GM12878 (cell line): ENCODE measurements at regions not wholly inside any gene's neighbourhood (a gene's known extent, or its start where the extent isn't known, plus 50 kb on each side); places are given as distances from the start of the nearest gene placed in this dataset.

Experiments
- ATAC-seq: fragments of 200-7000 bp; cut with Tn5 transposase; 3 replicates; pipeline ENCODE4 v1.9.1; 2020; ENCODE audit warnings: mild to moderate bottlenecking, moderate library complexity
- BruUV-seq: library from RNA; stranded (reverse); fragments of 400-500 nt; replicated peaks from 2 replicates; lab custom pipeline; 2021; lab: Mats Ljungman, UMichigan
- CTCF ChIA-PET: fragments of 300-600 bp; sonication (Branson Sonifier 250); formaldehyde crosslinking; extraction: SDS; loops from one replicate; lab custom pipeline; 2021; ENCODE audit warnings: inconsistent platforms; lab: Yijun Ruan, JAX
- POLR2A ChIA-PET: fragments of 350-600 bp; formaldehyde crosslinking; extraction: SDS; loops from one replicate; lab custom pipeline; 2021; ENCODE audit warnings: inconsistent platforms; lab: Charles Lee
- RAD21 ChIA-PET: fragments of 300-600 bp; sonication (Branson Sonifier 250); formaldehyde crosslinking; loops from one replicate; lab custom pipeline; 2023; ENCODE audit warnings: antibody characterized with exemption; ENCODE audit not compliant: unreplicated experiment; lab: Charles Lee
- SMC1A ChIA-PET: fragments of 300-600 bp; sonication (Branson Sonifier 250); formaldehyde crosslinking; loops from one replicate; lab custom pipeline; 2023; ENCODE audit not compliant: unreplicated experiment, uncharacterized antibody; lab: Charles Lee
- DNase-seq: peaks from one replicate; pipeline ENCODE4 v3.0.0-alpha.2; 2011; ENCODE audit warnings: low read depth, low spot score
- FAIRE-seq: peaks from 3 replicates; lab custom pipeline; 2011; peaks lifted over from hg19 to GRCh38; lab: Jason Lieb, UNC
- H2AFZ ChIP-seq: 2 replicates; pipeline ENCODE4 v1.6.0; 2011; ENCODE audit warnings: low read depth, low read length, control low read depth; ENCODE audit not compliant: control insufficient read depth
- H3K27ac ChIP-seq: 2 replicates; pipeline ENCODE4 v1.5.1; 2011; ENCODE audit warnings: control low read depth; ENCODE audit not compliant: control insufficient read depth, insufficient read depth
- H3K27me3 ChIP-seq, 2 experiments: replicated peaks in 1 of 2; 2 replicates each; pipeline versions ENCODE4 v1.6.0 to v1.6.1; 2011; ENCODE audit warnings: low read length in 1 of 2; ENCODE audit not compliant: control insufficient read depth in 2 of 2, insufficient read depth in 2 of 2
- H3K36me3 ChIP-seq, 2 experiments: 2 replicates each; pipeline ENCODE4 v1.5.1; 2011; ENCODE audit warnings: low read length in 1 of 2; ENCODE audit not compliant: control insufficient read depth in 2 of 2, insufficient read depth in 2 of 2
- H3K4me1 ChIP-seq: 2 replicates; pipeline ENCODE4 v1.6.1; 2011; ENCODE audit warnings: mild to moderate bottlenecking, low read length, moderate library complexity, mixed read lengths; ENCODE audit not compliant: control insufficient read depth, insufficient read depth
- H3K4me2 ChIP-seq: 2 replicates; pipeline ENCODE4 v1.6.0; 2011; ENCODE audit warnings: control low read depth; ENCODE audit not compliant: control insufficient read depth, insufficient read depth
- H3K4me3 ChIP-seq: fragments of 200-600 bp; sonication (generic); 2 replicates; pipeline ENCODE4 v1.5.1; 2016
- H3K79me2 ChIP-seq: 2 replicates; pipeline ENCODE4 v1.6.0; 2011; ENCODE audit warnings: low read length; ENCODE audit not compliant: control insufficient read depth, insufficient read depth
- H3K9ac ChIP-seq: 2 replicates; pipeline ENCODE4 v1.8.0; 2011; ENCODE audit warnings: low read length, control low read depth, mixed read lengths; ENCODE audit not compliant: control insufficient read depth, insufficient read depth
- H3K9me3 ChIP-seq: replicated peaks from 3 replicates; pipeline ENCODE4 v1.5.1; 2011; ENCODE audit warnings: mild to moderate bottlenecking, low read length; ENCODE audit not compliant: control insufficient read depth, insufficient read depth
- H4K20me1 ChIP-seq: 2 replicates; pipeline ENCODE4 v1.6.0; 2011; ENCODE audit not compliant: control insufficient read depth, insufficient read depth
- ATF2 ChIP-seq: IDR thresholded peaks from 2 replicates; pipeline ENCODE4 v1.6.1; 2012; ENCODE audit warnings: low read length, inconsistent platforms
- BACH1 ChIP-seq: fragments of 450-650 bp; IDR thresholded peaks from 2 replicates; pipeline ENCODE4 v1.6.1; 2017; ENCODE audit warnings: mild to moderate bottlenecking, borderline replicate concordance
- FOXK2 ChIP-seq: fragments of 450-650 bp; IDR thresholded peaks from 2 replicates; pipeline ENCODE4 v1.6.1; 2017; ENCODE audit warnings: mild to moderate bottlenecking, moderate library complexity
- GATAD2B ChIP-seq: fragments of 450-650 bp; conservative IDR thresholded peaks from 2 replicates; pipeline ENCODE4 v1.6.1; 2017; ENCODE audit warnings: low read depth, mild to moderate bottlenecking, moderate library complexity
- IKZF2 ChIP-seq, 2 experiments: fragments of 450-650 bp; IDR thresholded peaks; 2 replicates each; pipeline ENCODE4 v1.6.1; 2017; ENCODE audit warnings: mild to moderate bottlenecking in 2 of 2, moderate library complexity in 2 of 2
- NFYB ChIP-seq: IDR thresholded peaks from 2 replicates; pipeline ENCODE4 v1.6.1; 2011; ENCODE audit warnings: low read depth, mild to moderate bottlenecking, low read length, improper control_type of control experiment, moderate library complexity; ENCODE audit not compliant: insufficient read depth
- RUNX3 ChIP-seq: IDR thresholded peaks from 2 replicates; pipeline ENCODE4 v1.6.1; 2012; ENCODE audit warnings: low read length, inconsistent platforms
- SIN3A ChIP-seq: IDR thresholded peaks from 2 replicates; pipeline ENCODE4 v1.6.1; 2012; ENCODE audit warnings: low read depth, low read length, improper control_type of control experiment
- SP1 ChIP-seq: IDR thresholded peaks from one replicate; pipeline ENCODE4 v1.6.1; 2011; ENCODE audit warnings: low read depth, low read length
- TARDBP ChIP-seq: IDR thresholded peaks from 2 replicates; pipeline ENCODE4 v1.6.1; 2016; ENCODE audit warnings: borderline replicate concordance
- USF2 ChIP-seq: IDR thresholded peaks from 2 replicates; pipeline ENCODE4 v1.6.1; 2011; ENCODE audit warnings: low read depth, low read length, improper control_type of control experiment, borderline replicate concordance
- ZBTB40 ChIP-seq: fragments of 450-650 bp; IDR thresholded peaks from 2 replicates; pipeline ENCODE4 v1.6.1; 2016; ENCODE audit warnings: mild to moderate bottlenecking, moderate library complexity, borderline replicate concordance
- ZNF207 ChIP-seq: fragments of 450-650 bp; IDR thresholded peaks from 2 replicates; pipeline ENCODE4 v1.6.1; 2014; ENCODE audit warnings: antibody characterized with exemption, mild to moderate bottlenecking, borderline replicate concordance
- ZNF687 ChIP-seq: fragments of 450-650 bp; IDR thresholded peaks from 2 replicates; pipeline ENCODE4 v1.6.1; 2017; ENCODE audit warnings: mild to moderate bottlenecking, moderate library complexity
- WGBS: methylation state at CpG from one replicate; pipeline ENCODE4 v1.1.6; 2016; ENCODE audit warnings: low lambda C conversion rate; ENCODE audit not compliant: insufficient replicate concordance, insufficient coverage; ENCODE audit errors: missing lambda C conversion rate; 5-methylcytosine and 5-hydroxymethylcytosine counted together
- in situ Hi-C: fragments of 300-500 bp; cut with MboI; formaldehyde crosslinking; loops from 9 replicates; pipeline ENCODE4 v1.14.3; 2018; ENCODE audit warnings: mixed read lengths
- intact Hi-C: fragments of 100-400 bp; cut with micrococcal nuclease; formaldehyde crosslinking; loops from one replicate; pipeline ENCODE4 v1.14.2; 2022; ENCODE audit not compliant: unreplicated experiment

GRCh38 chr21:35178098-35178497 lies 129.0 kb upstream of the RUNX1 start (continued):
- TF ChIP-seq GATAD2B (no peak), NFYB (no peak), SP1 (no peak), SIN3A (no peak), FOXK2 (no peak)

GRCh38 chr21:35172231-35172630 lies 123.1 kb upstream of the RUNX1 start:
- H3K27me3 ChIP-seq, result no peaks in the 10 kb centered on the region
- no peak overlapping the region for H3K27ac ChIP-seq
- ChIA-PET RAD21 (no interaction called here), CTCF (no interaction called here), SMC1A (no interaction called here), POLR2A (no interaction called here)
- no peaks in the 10 kb centered on the region for H3K79me2 ChIP-seq
- no peak for ATAC-seq
- H2AFZ ChIP-seq, result no peak overlapping the region
- no peak overlapping the region for H3K4me3 ChIP-seq
- DNase-seq, result no peak
- H3K9ac ChIP-seq, result no peak overlapping the region
- H3K36me3 ChIP-seq, result no peaks in the 10 kb centered on the region
- no peak overlapping the region for H3K4me2 ChIP-seq
- no peaks in the 10 kb centered on the region for H4K20me1 ChIP-seq
- H3K4me1 ChIP-seq, result no peaks in the 10 kb centered on the region
- FAIRE-seq, result no peak
- in situ Hi-C loops (loop anchor here (5.0 kb wide), 1 partner anchor 50 kb away; no protein-coding TSS in a partner anchor), intact Hi-C loops (no loop called here)
- WGBS, result 0% methylated on average over 2 of the region's 2 CpGs
- BruUV-seq, result no TSS peak
- H3K9me3 ChIP-seq, result no peaks in the 10 kb centered on the region; the same call in 2 of the 3 replicates
- TF ChIP-seq RUNX3, result no peak
- TF ChIP-seq ZNF687, result no peak
- TF ChIP-seq ZNF207, result no peak
- TF ChIP-seq BACH1, result no peak
- TF ChIP-seq USF2, result no peak
- no peak for TF ChIP-seq IKZF2 (IDR thresholded peaks at IDR 0.05)
- TF ChIP-seq ATF2, result no peak
- no peak for TF ChIP-seq TARDBP
- TF ChIP-seq ZBTB40, result no peak
